ENCODE measurements at regions not wholly inside any gene's neighbourhood (a gene's known extent, or its start where the extent isn't known, plus 50 kb on each side); places are given as distances from the start of the nearest gene placed in this dataset.

- TF ChIP-seq, protein P1, sequence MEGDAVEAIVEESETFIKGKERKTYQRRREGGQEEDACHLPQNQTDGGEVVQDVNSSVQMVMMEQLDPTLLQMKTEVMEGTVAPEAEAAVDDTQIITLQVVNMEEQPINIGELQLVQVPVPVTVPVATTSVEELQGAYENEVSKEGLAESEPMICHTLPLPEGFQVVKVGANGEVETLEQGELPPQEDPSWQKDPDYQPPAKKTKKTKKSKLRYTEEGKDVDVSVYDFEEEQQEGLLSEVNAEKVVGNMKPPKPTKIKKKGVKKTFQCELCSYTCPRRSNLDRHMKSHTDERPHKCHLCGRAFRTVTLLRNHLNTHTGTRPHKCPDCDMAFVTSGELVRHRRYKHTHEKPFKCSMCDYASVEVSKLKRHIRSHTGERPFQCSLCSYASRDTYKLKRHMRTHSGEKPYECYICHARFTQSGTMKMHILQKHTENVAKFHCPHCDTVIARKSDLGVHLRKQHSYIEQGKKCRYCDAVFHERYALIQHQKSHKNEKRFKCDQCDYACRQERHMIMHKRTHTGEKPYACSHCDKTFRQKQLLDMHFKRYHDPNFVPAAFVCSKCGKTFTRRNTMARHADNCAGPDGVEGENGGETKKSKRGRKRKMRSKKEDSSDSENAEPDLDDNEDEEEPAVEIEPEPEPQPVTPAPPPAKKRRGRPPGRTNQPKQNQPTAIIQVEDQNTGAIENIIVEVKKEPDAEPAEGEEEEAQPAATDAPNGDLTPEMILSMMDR (IDR thresholded peaks at IDR 0.05; ENCODE audit: insufficient read depth, low read length), result no peak
- TF ChIP-seq POLR2AphosphoS5 (IDR thresholded peaks at IDR 0.05; ENCODE audit: low read depth), result no peak
- TF ChIP-seq, protein P2, sequence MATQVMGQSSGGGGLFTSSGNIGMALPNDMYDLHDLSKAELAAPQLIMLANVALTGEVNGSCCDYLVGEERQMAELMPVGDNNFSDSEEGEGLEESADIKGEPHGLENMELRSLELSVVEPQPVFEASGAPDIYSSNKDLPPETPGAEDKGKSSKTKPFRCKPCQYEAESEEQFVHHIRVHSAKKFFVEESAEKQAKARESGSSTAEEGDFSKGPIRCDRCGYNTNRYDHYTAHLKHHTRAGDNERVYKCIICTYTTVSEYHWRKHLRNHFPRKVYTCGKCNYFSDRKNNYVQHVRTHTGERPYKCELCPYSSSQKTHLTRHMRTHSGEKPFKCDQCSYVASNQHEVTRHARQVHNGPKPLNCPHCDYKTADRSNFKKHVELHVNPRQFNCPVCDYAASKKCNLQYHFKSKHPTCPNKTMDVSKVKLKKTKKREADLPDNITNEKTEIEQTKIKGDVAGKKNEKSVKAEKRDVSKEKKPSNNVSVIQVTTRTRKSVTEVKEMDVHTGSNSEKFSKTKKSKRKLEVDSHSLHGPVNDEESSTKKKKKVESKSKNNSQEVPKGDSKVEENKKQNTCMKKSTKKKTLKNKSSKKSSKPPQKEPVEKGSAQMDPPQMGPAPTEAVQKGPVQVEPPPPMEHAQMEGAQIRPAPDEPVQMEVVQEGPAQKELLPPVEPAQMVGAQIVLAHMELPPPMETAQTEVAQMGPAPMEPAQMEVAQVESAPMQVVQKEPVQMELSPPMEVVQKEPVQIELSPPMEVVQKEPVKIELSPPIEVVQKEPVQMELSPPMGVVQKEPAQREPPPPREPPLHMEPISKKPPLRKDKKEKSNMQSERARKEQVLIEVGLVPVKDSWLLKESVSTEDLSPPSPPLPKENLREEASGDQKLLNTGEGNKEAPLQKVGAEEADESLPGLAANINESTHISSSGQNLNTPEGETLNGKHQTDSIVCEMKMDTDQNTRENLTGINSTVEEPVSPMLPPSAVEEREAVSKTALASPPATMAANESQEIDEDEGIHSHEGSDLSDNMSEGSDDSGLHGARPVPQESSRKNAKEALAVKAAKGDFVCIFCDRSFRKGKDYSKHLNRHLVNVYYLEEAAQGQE (IDR thresholded peaks at IDR 0.05; ENCODE audit: insufficient replicate concordance, low read depth), result no peak
Observed at GRCh38 chr1:98441281-98441680, 220.2 kb upstream of the SNX7 start.
